Spleen (tissue), 7 donors: ENCODE measurements at regions not wholly inside any gene's neighbourhood (a gene's known extent, or its start where the extent isn't known, plus 50 kb on each side); places are given as distances from the start of the nearest gene placed in this dataset.

Experiments used
- CTCF ChIP-seq, 11 experiments: fragments of 200-600 bp in 7 of 11; fragments of 450-650 bp in 4 of 11; sonication (generic) in 4 of 11; IDR thresholded peaks in 8 of 11; conservative IDR thresholded peaks in 3 of 11; 1 replicate in 7 of 11; 2 replicates in 4 of 11; pipeline versions ENCODE4 v1.4.0 to v1.8.0; 2016 to 2021; ENCODE audit warnings: antibody characterized with exemption in 11 of 11, inconsistent platforms in 4 of 11, mild to moderate bottlenecking in 1 of 11
- POLR2A ChIP-seq, 3 donors: fragments of 450-650 bp; IDR thresholded peaks; one replicate each; pipeline ENCODE4 v1.5.1; 2017; ENCODE audit warnings: antibody characterized with exemption in 3 of 3, mild to moderate bottlenecking in 1 of 3
- POLR2AphosphoS5 ChIP-seq, 3 donors: sonication (generic); formaldehyde crosslinking; IDR thresholded peaks; one replicate each; pipeline ENCODE4 v1.5.1; 2017; ENCODE audit warnings: antibody characterized with exemption in 3 of 3
- donor health status: DM: no; HTN: no; CAD: no; lungs with moderate emphysema.
- donor health status: DM: no; HTN: no; CAD: no.
- donor health status: DM: no; HTN: no; CAD: no.

GRCh38 chr3:70818145-70818544, 505.7 kb upstream of the MDFIC2 start:
- TF ChIP-seq CTCF (IDR thresholded peaks at IDR 0.05 in 8 of 11, conservative IDR thresholded peaks at IDR 0.05 in 3 of 11) (no peak), POLR2A (IDR thresholded peaks at IDR 0.05) (no peak), POLR2AphosphoS5 (IDR thresholded peaks at IDR 0.05) (no peak)
